Adrenal gland (tissue), 9 donors: ENCODE measurements at regions not wholly inside any gene's neighbourhood (a gene's known extent, or its start where the extent isn't known, plus 50 kb on each side); places are given as distances from the start of the nearest gene placed in this dataset.

Experiments
- DNase-seq, 7 donors: peaks; one replicate each; pipeline ENCODE4 v3.0.0-alpha.2; 2019 to 2020
- H3K27ac ChIP-seq, 5 donors: fragments of 200-600 bp; sonication (generic) in 4 of 5; 1 replicate in 3 of 5; 2 replicates in 2 of 5; pipeline versions ENCODE4 v1.5.1 to v1.8.0; 2016 to 2020; ENCODE audit warnings: mild to moderate bottlenecking in 1 of 5
- H3K27me3 ChIP-seq: fragments of 200-600 bp; 2 replicates; pipeline ENCODE4 v1.8.0; 2021
- H3K36me3 ChIP-seq, 2 donors: fragments of 200-600 bp; replicated peaks in 1 of 2; 1 replicate in 1 of 2; 2 replicates in 1 of 2; pipeline versions ENCODE4 v1.5.1 to v1.8.0; 2018 to 2022
- H3K4me1 ChIP-seq, 2 donors: fragments of 200-600 bp; replicated peaks in 1 of 2; 1 replicate in 1 of 2; 2 replicates in 1 of 2; pipeline versions ENCODE4 v1.5.1 to v1.8.0; 2018 to 2021
- H3K4me3 ChIP-seq, 4 donors: fragments of 200-600 bp; sonication (generic) in 3 of 4; one replicate each; pipeline ENCODE4 v1.5.1; 2016 to 2018
- H3K9me3 ChIP-seq, 3 donors: fragments of 200-600 bp; sonication (generic) in 1 of 3; replicated peaks in 1 of 3; 1 replicate in 2 of 3; 2 replicates in 1 of 3; pipeline versions ENCODE4 v1.5.1 to v1.8.0; 2016 to 2021
- CTCF ChIP-seq, 6 experiments: fragments of 450-650 bp in 4 of 6; fragments of 200-600 bp in 2 of 6; sonication (generic) in 1 of 6; IDR thresholded peaks; 1 replicate in 5 of 6; 2 replicates in 1 of 6; pipeline versions ENCODE4 v1.5.1 to v1.8.0; 2016 to 2021; ENCODE audit warnings: antibody characterized with exemption in 6 of 6, mild to moderate bottlenecking in 2 of 6, moderate library complexity in 1 of 6
- POLR2A ChIP-seq, 2 donors: fragments of 450-650 bp; IDR thresholded peaks; one replicate each; pipeline ENCODE4 v1.6.1; 2017; ENCODE audit warnings: antibody characterized with exemption in 2 of 2, mild to moderate bottlenecking in 2 of 2, moderate library complexity in 1 of 2
- WGBS, 4 donors: extraction: QIAGEN DNeasy Blood & Tissue Kit in 2 of 4; methylation state at CpG; one replicate each; pipeline versions ENCODE4 v1.1.5 to v1.1.7; 2013 to 2017; 5-methylcytosine and 5-hydroxymethylcytosine counted together
- intact Hi-C, 2 donors: fragments of 100-400 bp; cut with DNase I; formaldehyde crosslinking; loops; one replicate each; pipeline versions ENCODE4 v1.14.1 to v1.15.0; 2022 to 2023
- donor health status: healthy with polysubstance abuse.
- donor health status: Bipolar disorder and iron deficiency.
- donor health status: DM: yes; HTN: yes; CAD: no.
- donor health status: DM: no; HTN: no; CAD: no.
- donor health status: DM: no; HTN: no; CAD: no.

GRCh38 chr5:124034963-124035362, 523.0 kb downstream of the CSNK1G3 start:
- Histone ChIP-seq H3K36me3 (no peaks in the 10 kb centered on the region), H3K9me3 (no peaks in the 10 kb centered on the region), H3K27me3 (no peaks in the 10 kb centered on the region), H3K27ac (no peak overlapping the region), H3K4me3 (no peak overlapping the region), H3K4me1 (no peaks in the 10 kb centered on the region)
- TF ChIP-seq POLR2A (IDR thresholded peaks at IDR 0.05), result no peak
- TF ChIP-seq CTCF (IDR thresholded peaks at IDR 0.05), result no peak
- DNase-seq, result no peak
- WGBS, 4 donors, result 72 to 81% (median 80%) methylated on average over 6 of the region's 6 CpGs
- intact Hi-C loops, result no loop called here

GRCh38 chr5:124034083-124034700, 522.2 kb downstream of the CSNK1G3 start:
- TF ChIP-seq CTCF (IDR thresholded peaks at IDR 0.05) (no peak), POLR2A (IDR thresholded peaks at IDR 0.05) (no peak)
- DNase-seq, result no peak
- Histone ChIP-seq H3K9me3 (no peaks in the 10 kb centered on the region), H3K4me1 (no peaks in the 10 kb centered on the region), H3K36me3 (no peaks in the 10 kb centered on the region), H3K27me3 (no peaks in the 10 kb centered on the region), H3K27ac (no peak overlapping the region), H3K4me3 (no peak overlapping the region)
- intact Hi-C loops, result no loop called here
- WGBS, 4 donors, result 66 to 69% (median 68%) methylated on average over 5 of the region's 5 CpGs

GRCh38 chr5:124030043-124030491, 518.1 kb downstream of the CSNK1G3 start:
- WGBS, 4 donors, result 72 to 87% (median 80%) methylated on average over 5 of the region's 5 CpGs
- Histone ChIP-seq H3K27ac (no peak overlapping the region), H3K4me3 (no peak overlapping the region), H3K27me3 (no peaks in the 10 kb centered on the region), H3K4me1 (no peaks in the 10 kb centered on the region), H3K36me3 (no peaks in the 10 kb centered on the region), H3K9me3 (no peaks in the 10 kb centered on the region)
- TF ChIP-seq POLR2A (IDR thresholded peaks at IDR 0.05), result no peak
- no peak for TF ChIP-seq CTCF (IDR thresholded peaks at IDR 0.05)
- intact Hi-C loops, result no loop called here
- no peak for DNase-seq

- 82 to 86% (median 84%) methylated on average over 3 of the region's 3 CpGs for WGBS, 4 donors
- intact Hi-C loops, result no loop called here
- DNase-seq, result no peak
Observed at GRCh38 chr5:124027441-124027840, 515.5 kb downstream of the CSNK1G3 start.

More at GRCh38 chr5:124027441-124027840, 515.5 kb downstream of the CSNK1G3 start:
- H3K9me3 ChIP-seq, result no peaks in the 10 kb centered on the region
- TF ChIP-seq POLR2A (IDR thresholded peaks at IDR 0.05), result no peak
- TF ChIP-seq CTCF (IDR thresholded peaks at IDR 0.05), result no peak
- H3K27ac ChIP-seq, result no peak overlapping the region
- H3K4me3 ChIP-seq, result no peak overlapping the region
- H3K27me3 ChIP-seq, result no peaks in the 10 kb centered on the region
- H3K4me1 ChIP-seq, result no peaks in the 10 kb centered on the region
- H3K36me3 ChIP-seq, result no peaks in the 10 kb centered on the region
